ENCODE measurements at regions not wholly inside any gene's neighbourhood (a gene's known extent, or its start where the extent isn't known, plus 50 kb on each side); places are given as distances from the start of the nearest gene placed in this dataset.

DNA sequence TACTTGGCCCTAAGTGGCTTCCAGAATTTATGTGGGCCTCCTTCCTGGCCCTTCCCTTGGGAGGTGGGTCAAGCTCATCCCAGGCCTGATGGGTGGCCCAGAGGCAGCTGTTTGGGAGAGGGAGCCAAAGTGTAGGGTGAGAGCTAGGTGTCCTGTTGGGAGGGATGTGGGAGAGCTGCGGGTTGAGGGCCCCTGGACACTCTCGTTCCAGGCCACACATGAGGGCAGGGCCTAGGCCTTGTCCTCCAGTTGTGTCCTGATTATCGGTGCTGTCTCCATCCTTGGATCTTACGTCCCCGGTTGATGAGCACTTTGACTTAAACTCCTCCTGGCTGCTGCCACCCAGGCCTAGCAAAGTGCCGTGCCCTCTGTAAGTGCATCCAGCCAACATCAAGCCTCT lies 177.5 kb upstream of the VASH1 start:
- TF ChIP-seq, protein P1, sequence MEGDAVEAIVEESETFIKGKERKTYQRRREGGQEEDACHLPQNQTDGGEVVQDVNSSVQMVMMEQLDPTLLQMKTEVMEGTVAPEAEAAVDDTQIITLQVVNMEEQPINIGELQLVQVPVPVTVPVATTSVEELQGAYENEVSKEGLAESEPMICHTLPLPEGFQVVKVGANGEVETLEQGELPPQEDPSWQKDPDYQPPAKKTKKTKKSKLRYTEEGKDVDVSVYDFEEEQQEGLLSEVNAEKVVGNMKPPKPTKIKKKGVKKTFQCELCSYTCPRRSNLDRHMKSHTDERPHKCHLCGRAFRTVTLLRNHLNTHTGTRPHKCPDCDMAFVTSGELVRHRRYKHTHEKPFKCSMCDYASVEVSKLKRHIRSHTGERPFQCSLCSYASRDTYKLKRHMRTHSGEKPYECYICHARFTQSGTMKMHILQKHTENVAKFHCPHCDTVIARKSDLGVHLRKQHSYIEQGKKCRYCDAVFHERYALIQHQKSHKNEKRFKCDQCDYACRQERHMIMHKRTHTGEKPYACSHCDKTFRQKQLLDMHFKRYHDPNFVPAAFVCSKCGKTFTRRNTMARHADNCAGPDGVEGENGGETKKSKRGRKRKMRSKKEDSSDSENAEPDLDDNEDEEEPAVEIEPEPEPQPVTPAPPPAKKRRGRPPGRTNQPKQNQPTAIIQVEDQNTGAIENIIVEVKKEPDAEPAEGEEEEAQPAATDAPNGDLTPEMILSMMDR (IDR thresholded peaks at IDR 0.05), result no peak
- no peak for TF ChIP-seq POLR2A (IDR thresholded peaks at IDR 0.05)

Data from adrenal gland (tissue), 5 donors.